IPS DF 4.7 (cell line): ENCODE measurements at regions not wholly inside any gene's neighbourhood (a gene's known extent, or its start where the extent isn't known, plus 50 kb on each side); places are given as distances from the start of the nearest gene placed in this dataset.

Experiments
- DNase-seq: peaks from one replicate; pipeline ENCODE4 v3.0.0-alpha.2; 2013; ENCODE audit warnings: low spot score; ENCODE audit errors: extremely low read depth

GRCh38 chr3:187899246-187899645 lies 154.0 kb upstream of the BCL6 start:
- DNase-seq: no peak

GRCh38 chr3:187900993-187901755 lies 155.9 kb upstream of the BCL6 start:
- no peak for DNase-seq

- DNase-seq: no peak
These were observed 156.8 kb upstream of the BCL6 start for GRCh38 chr3:187902041-187902471.

- DNase-seq: no peak
These were observed 157.7 kb upstream of the BCL6 start for GRCh38 chr3:187902936-187903335.

GRCh38 chr3:187903697-187904096 lies 158.4 kb upstream of the BCL6 start:
- no peak for DNase-seq

GRCh38 chr3:187906416-187906815 lies 161.1 kb upstream of the BCL6 start:
- no peak for DNase-seq

- DNase-seq: no peak
These were observed 161.7 kb upstream of the BCL6 start for GRCh38 chr3:187906920-187907319.

GRCh38 chr3:187909866-187910265 lies 164.6 kb upstream of the BCL6 start:
- DNase-seq: no peak

- no peak for DNase-seq
These were observed 166.7 kb upstream of the BCL6 start for GRCh38 chr3:187912007-187912406.

GRCh38 chr3:187913617-187914033 lies 168.4 kb upstream of the BCL6 start:
- no peak for DNase-seq

- no peak for DNase-seq
These were observed 169.0 kb upstream of the BCL6 start for GRCh38 chr3:187914231-187914630.

GRCh38 chr3:187916072-187916471 lies 170.8 kb upstream of the BCL6 start:
- DNase-seq: no peak

GRCh38 chr3:187918081-187918644 lies 172.9 kb upstream of the BCL6 start:
- no peak for DNase-seq

- DNase-seq: no peak
These were observed 173.8 kb upstream of the BCL6 start for GRCh38 chr3:187919048-187919447.

- DNase-seq: no peak
These were observed 174.3 kb upstream of the BCL6 start for GRCh38 chr3:187919544-187919943.

GRCh38 chr3:187920030-187920429 lies 174.8 kb upstream of the BCL6 start:
- DNase-seq: no peak

GRCh38 chr3:187920913-187921312 lies 175.6 kb upstream of the BCL6 start:
- no peak for DNase-seq

GRCh38 chr3:187921391-187922074 lies 176.3 kb upstream of the BCL6 start:
- DNase-seq: no peak

- no peak for DNase-seq
These were observed 177.6 kb upstream of the BCL6 start for GRCh38 chr3:187922704-187923416.

GRCh38 chr3:187924651-187925050 lies 179.4 kb upstream of the BCL6 start:
- no peak for DNase-seq

- DNase-seq: no peak
These were observed 180.1 kb upstream of the BCL6 start for GRCh38 chr3:187925326-187925725.

- DNase-seq: no peak
These were observed 181.4 kb upstream of the BCL6 start for GRCh38 chr3:187926620-187927019.
